Prostate gland (tissue), 2 donors: ENCODE measurements at regions not wholly inside any gene's neighbourhood (a gene's known extent, or its start where the extent isn't known, plus 50 kb on each side); places are given as distances from the start of the nearest gene placed in this dataset.

ENCODE experiments used
- POLR2A ChIP-seq: fragments of 450-650 bp; IDR thresholded peaks from one replicate; pipeline ENCODE4 v1.6.1; 2016; ENCODE audit warnings: antibody characterized with exemption, mild to moderate bottlenecking
- POLR2AphosphoS5 ChIP-seq: sonication (generic); formaldehyde crosslinking; IDR thresholded peaks from one replicate; pipeline ENCODE4 v1.6.1; 2017; ENCODE audit warnings: antibody characterized with exemption
- TF ChIP-seq, protein P1 (sequence below), 4 experiments: fragments of 200-600 bp in 2 of 4; fragments of 450-650 bp in 2 of 4; sonication (generic) in 2 of 4; IDR thresholded peaks; 1 replicate in 3 of 4; 2 replicates in 1 of 4; pipeline ENCODE4 v1.5.1; 2016 to 2019; ENCODE audit warnings: antibody characterized with exemption in 4 of 4, mild to moderate bottlenecking in 2 of 4, moderate library complexity in 2 of 4

DNA sequence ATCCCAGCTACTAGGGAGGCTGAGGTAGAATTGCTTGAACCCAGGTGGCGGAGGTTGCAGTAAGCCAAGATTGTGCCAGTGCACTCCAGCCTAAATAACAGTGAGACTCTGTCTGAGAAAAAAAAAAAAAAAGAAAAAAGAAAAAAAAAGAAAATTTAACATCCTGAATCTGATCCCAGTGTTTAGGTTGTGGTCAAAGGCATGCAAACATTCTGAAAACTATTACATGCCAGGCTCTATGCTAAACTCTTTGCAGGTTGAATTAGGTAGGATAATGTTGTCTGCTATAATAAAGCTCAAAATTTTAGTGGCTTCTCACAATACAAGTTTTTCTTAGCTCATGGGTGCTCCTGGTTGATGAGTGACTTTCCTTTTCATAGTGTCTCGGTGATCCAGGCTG, 367.4 kb downstream of the PSAT1 start:
- no peak for TF ChIP-seq POLR2A
- no peak for TF ChIP-seq POLR2AphosphoS5
- TF ChIP-seq, protein P1, sequence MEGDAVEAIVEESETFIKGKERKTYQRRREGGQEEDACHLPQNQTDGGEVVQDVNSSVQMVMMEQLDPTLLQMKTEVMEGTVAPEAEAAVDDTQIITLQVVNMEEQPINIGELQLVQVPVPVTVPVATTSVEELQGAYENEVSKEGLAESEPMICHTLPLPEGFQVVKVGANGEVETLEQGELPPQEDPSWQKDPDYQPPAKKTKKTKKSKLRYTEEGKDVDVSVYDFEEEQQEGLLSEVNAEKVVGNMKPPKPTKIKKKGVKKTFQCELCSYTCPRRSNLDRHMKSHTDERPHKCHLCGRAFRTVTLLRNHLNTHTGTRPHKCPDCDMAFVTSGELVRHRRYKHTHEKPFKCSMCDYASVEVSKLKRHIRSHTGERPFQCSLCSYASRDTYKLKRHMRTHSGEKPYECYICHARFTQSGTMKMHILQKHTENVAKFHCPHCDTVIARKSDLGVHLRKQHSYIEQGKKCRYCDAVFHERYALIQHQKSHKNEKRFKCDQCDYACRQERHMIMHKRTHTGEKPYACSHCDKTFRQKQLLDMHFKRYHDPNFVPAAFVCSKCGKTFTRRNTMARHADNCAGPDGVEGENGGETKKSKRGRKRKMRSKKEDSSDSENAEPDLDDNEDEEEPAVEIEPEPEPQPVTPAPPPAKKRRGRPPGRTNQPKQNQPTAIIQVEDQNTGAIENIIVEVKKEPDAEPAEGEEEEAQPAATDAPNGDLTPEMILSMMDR (IDR thresholded peaks at IDR 0.05), result no peak
